ENCODE measurements at regions not wholly inside any gene's neighbourhood (a gene's known extent, or its start where the extent isn't known, plus 50 kb on each side); places are given as distances from the start of the nearest gene placed in this dataset.

- no peak for TF ChIP-seq CTCF (conservative IDR thresholded peaks at IDR 0.05; ENCODE audit: low read depth, low read length)
- TF ChIP-seq POLR2A (IDR thresholded peaks at IDR 0.05; ENCODE audit: low read depth, low read length): no peak
- TF ChIP-seq BHLHE40 (IDR thresholded peaks at IDR 0.05; ENCODE audit: low read depth, low read length): no peak
- no peak for TF ChIP-seq SMC3 (IDR thresholded peaks at IDR 0.05; ENCODE audit: low read depth, low read length)
- TF ChIP-seq MAZ (IDR thresholded peaks at IDR 0.05; ENCODE audit: borderline replicate concordance, low read depth, low read length): no peak
- TF ChIP-seq CEBPB (IDR thresholded peaks at IDR 0.05; ENCODE audit: low read depth, low read length): no peak
- no peak for TF ChIP-seq USF2 (IDR thresholded peaks at IDR 0.05; ENCODE audit: low read depth, low read length)
Measured at GRCh38 chr15:87450314-87450713, 806.2 kb downstream of the NTRK3 start.
